Ramos (cell line): ENCODE measurements at regions not wholly inside any gene's neighbourhood (a gene's known extent, or its start where the extent isn't known, plus 50 kb on each side); places are given as distances from the start of the nearest gene placed in this dataset.

ENCODE experiments used
- in situ Hi-C: fragments of 300-500 bp; cut with MboI; formaldehyde crosslinking; loops from one replicate; pipeline ENCODE4 v1.14.3; 2022; ENCODE audit warnings: low sequenced_read_pairs; ENCODE audit not compliant: unreplicated experiment

DNA sequence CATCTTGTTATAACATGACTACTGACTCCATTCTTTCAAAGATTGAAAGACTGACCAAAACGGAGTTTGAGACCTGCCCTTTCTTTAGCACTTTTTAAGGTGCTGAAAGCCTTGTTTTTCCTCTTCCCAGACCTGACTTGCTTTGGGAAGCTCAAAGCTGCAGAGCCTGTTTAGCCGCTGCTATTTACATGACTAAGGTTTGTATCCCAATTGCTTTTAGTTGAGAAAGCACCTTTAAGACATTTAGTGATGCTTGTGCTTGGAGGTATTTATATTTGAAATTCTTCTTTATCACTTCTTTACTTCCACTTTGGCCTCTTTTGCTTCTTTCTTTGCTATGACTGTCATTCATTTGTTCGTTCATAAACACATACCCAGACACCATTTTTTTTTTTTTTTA is 182.6 kb upstream of the ELL2 start:
- in situ Hi-C loops = no loop called here

DNA sequence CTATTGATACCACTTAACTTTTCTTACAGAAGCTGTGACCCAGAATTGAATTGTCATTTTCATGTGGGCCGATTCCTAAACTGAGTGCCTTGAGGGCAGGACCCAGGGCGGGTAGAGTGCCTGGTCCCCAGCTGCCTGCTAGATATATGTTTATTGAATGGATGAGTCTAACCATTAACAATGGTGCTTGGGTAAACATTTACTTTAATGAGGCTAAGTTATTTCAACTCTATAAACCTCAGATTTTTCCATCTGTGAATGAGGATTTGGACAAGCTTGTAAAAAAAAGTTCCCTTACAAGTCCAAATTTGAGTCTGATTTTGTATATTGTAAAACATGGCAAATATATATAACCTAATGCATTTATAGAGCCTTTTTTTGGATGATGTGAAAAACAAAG is 181.8 kb upstream of the ELL2 start:
- in situ Hi-C loops = no loop called here

GRCh38 chr5:96142786-96143434 is 181.3 kb upstream of the ELL2 start:
- in situ Hi-C loops = no loop called here

DNA sequence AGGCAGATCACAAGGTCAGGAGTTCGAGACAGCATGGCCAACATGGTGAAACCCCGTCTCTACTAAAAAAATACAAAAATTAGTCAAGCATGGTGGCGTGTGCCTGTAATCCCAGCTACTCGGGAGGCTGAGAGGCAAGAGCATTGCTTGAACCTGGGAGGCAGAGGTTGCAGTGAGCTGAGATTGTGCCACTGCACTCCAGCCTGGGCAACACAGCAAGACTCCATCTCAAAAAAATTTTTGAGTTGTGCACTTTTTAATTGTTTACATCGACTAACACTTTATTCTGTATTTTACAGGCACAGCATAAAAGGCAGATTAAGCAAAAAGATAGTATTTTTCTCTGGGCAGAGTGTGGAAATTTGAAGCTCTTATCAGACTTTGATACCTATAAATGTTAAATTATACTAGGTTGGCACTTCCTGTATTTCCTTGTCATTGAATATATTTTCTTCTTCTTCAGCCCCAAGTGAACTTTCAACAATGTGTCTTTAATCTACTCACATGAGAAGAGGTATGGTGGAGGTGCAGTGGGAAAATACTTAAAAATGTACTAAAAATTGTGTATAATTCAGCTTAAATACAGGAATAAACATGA is 180.6 kb upstream of the ELL2 start:
- in situ Hi-C loops = no loop called here

DNA sequence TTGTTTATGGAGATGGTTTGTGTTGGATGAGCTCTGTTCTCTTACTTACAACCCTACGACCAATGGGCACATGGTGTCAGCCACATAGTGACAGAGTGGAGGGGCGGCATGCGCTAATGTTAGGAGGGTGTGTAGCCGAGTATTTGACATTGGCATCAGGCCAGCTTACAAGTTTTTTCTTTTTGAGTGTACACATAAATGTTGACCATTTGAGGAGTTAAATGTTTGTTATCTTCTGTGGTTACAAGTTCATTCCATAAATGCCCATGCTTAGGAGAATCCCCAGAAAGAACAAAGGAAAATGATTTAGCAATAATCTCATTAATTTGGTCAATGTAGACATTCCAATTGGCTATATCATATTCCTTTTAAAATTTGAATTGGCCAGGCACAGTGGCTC is 180.1 kb upstream of the ELL2 start:
- in situ Hi-C loops = no loop called here

GRCh38 chr5:96140496-96140895 is 178.8 kb upstream of the ELL2 start:
- in situ Hi-C loops = no loop called here

GRCh38 chr5:96140084-96140483 is 178.4 kb upstream of the ELL2 start:
- in situ Hi-C loops = no loop called here

DNA sequence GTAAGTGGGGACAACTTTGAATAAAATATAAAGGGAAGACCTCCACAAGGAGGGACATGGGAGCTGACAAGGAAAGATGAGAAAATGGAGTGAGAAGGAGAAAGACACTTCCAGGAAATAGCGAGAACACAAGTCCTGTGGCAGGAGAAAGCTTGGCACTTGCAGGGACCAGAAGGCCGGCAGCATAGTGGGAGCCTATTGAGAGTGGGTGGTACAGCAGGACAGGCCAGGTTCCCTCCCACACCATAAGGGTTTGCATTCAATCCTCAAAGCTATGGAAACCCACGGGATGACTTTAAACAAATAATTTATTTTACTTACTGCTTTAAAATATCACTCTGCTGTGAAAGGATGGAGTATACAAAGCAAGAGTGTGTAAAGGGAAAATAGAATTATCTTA is 173.2 kb upstream of the ELL2 start:
- in situ Hi-C loops = no loop called here

DNA sequence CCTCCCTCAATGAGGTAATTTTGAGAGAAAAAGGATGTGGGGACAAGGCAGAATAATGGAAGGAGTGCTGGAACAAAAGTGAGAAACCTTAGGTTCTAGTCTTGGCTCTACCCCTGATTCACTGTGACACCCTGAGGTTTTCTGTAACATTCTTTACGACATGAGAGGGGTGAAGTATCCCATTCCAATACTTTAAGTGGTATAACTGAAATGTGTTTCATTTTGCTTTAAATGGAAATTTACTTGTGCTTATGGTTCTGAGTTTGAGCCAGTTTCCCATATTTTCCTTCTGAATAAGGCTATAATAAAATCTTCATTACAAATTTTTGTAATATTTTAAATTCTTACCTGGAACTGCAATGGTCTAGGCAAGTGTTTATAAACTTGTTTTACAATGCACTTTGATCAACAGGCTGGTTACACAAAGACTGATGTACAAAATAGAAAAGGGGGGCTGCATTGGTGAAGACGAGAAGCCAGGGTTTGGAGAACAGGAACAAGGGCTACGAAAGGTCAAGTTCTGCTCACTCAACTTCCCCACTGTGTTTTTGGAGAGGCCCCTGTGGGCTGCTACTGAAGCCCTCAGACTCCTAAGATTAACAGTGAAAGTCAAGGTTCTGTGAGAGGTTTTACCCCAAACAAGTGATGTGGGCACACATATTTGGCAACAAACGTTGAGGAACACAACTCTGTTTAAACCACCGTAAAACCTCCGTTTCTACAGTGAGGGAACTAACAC is 171.9 kb upstream of the ELL2 start:
- in situ Hi-C loops = no loop called here

DNA sequence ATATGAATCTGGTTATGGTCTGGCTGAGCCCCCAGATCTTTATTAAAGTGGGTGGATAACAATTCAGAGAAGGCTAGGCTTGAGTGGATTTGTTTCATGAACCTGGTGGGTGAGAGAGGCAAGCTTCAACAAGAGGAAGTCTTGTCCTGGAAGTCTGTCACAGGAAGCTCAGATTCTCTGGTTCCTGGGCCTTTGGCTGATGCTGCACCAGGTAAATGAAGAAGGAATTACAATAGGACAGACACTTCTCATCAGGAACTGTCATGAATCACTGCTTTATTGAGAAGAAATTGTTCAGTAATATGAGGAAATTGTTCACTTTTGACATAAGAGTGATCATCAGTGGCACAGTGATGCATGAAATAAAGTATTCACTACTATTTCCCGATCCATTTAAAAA is 167.6 kb upstream of the ELL2 start:
- in situ Hi-C loops = no loop called here

DNA sequence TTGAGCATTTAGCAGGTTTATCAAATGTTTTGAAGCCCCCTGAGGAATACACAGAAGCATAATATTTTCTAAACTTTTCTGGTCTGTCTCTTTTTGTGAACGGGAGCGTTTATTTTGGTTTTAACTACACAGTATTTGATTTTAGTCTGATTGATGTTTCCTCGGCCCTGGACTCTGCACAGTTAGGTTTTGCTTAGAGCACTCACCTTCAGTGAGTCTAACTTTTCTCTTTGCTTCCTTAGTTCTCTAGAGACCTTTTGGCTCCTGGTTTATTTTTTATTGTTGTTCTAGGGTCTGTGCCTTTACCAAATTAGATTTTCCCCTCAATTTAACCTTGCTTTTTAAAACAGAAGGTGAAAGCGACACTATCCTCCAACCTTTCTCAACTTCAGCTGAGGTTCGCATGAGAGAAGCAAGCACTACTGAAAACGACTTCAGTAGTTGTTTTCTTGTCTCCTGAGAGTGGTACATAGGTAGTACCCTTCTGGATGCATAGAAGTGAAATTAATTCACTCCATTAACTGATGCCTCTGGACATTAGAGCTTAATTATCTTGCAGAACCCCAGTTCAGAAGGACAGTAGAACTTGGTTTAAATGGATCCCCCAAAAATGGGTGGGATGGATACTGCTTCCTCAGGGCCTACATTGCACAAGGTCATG is 166.7 kb upstream of the ELL2 start:
- in situ Hi-C loops = no loop called here

DNA sequence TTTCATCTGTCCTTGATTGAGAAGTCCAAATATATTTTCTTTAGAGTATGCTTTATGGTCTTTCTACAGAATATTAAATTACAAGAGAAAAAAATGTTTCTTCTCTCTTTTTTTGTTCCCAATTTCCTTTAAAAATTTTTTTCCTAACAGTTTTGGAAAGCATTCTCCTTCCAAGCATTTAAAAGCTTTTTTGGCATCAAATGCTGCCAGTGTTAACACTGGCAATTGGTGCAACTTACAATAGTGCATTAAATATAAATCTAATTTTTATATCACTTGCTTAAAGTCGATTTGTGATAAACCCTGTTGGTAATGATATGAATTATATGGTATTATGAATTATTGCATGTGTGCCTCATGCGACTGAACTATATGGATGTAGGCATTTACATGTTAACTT is 165.9 kb upstream of the ELL2 start:
- in situ Hi-C loops = no loop called here

- in situ Hi-C loops = no loop called here
These were observed 163.7 kb upstream of the ELL2 start for GRCh38 chr5:96125231-96125891.

DNA sequence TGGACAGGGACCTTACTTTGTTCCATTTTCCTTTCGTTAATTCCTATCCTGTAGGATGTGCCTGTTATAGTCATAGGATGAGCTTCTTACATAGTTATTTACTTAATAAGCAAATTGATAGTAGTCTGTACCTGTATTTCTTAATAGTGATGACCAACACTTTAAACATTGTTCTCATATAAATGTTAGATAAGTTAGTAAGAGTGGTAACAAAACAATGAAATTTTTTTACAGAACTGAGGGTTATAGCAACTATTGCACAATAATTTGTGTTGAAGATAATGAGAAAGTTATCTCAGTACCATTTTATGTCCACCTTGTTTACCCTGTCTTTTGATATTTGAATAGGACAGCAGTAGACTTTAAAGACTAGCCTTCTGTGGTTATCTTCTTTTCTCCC is 162.9 kb upstream of the ELL2 start:
- in situ Hi-C loops = no loop called here

- in situ Hi-C loops = no loop called here
These were observed 161.8 kb upstream of the ELL2 start for GRCh38 chr5:96123418-96123817.

GRCh38 chr5:96121364-96121763 is 159.7 kb upstream of the ELL2 start:
- in situ Hi-C loops = no loop called here

DNA sequence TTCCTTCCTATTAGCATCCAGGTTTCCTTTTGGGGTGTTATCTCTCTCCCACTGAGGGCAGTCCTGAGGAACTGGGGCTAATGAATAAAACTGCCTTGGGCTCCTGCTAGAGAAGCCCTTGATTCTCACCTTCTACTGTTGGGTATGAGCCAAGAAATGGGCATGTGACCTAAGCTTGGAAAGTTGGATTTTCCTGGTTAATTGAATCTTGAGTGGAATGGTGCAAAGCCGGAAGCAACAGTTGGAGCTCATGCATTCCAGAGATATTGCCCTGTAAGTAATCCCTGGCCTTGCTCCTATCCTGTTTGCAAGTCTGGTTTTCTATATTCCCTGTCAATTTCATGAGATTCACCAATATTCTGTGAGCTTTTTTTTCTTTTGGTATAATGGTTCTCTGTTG is 158.5 kb upstream of the ELL2 start:
- in situ Hi-C loops = no loop called here

DNA sequence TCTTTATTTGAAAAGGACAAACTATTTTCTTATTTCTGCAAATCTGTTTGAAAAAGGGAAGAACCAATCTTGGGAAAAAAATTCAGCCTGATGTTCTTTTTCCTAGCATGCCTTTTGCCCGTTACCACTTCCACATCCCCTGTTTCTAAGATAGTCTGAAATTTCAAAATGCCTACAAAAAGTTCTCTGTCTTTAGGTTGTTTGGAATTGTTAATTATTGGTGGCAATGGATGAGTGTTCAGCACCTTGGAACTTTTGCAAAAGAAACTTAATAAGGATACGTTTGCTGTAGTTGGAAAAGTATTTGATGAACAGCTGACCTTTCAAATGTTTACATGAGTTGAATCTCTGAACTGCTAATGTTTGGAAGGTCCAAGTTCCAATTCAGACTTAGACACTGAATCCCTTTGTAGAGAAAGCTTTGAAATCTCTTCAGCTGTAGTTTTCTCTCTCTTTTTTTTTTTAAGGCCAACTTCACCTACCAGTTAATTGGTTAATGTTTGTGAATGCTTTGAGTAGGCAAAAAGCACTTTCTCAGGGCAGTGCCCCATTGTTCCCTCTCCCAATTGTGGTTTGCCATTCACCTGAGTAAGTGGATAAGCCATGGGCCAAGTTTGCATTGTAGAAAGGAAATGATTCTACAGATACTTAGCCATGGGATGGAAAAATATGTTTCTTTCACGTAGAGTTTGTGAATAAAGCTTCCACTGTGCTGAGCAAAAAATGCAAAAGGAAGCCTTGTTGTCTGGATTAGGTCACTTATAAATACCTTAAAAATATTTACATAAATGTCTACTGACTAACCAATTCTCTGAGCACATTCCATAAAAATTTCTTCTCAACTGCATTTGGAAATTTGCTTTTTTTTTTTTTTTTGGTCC is 156.4 kb upstream of the ELL2 start:
- in situ Hi-C loops = no loop called here

- in situ Hi-C loops = no loop called here
These were observed 153.6 kb upstream of the ELL2 start for GRCh38 chr5:96115147-96115807.
